SU-DHL-6 (cell line): ENCODE measurements at regions not wholly inside any gene's neighbourhood (a gene's known extent, or its start where the extent isn't known, plus 50 kb on each side); places are given as distances from the start of the nearest gene placed in this dataset.

ENCODE experiments used
- H2AFZ ChIP-seq: fragments of 200-600 bp; sonication (generic); 2 replicates; pipeline ENCODE4 v1.6.1; 2014; ENCODE audit warnings: low read depth, mild to moderate bottlenecking, moderate library complexity, mixed read lengths, antibody characterized with exemption, low read length; ENCODE audit not compliant: severe bottlenecking
- H3F3A ChIP-seq: fragments of 200-600 bp; shearing (Covaris generic); 2 replicates; pipeline ENCODE4 v1.6.0; 2016; ENCODE audit warnings: antibody characterized with exemption, mild to moderate bottlenecking; ENCODE audit not compliant: insufficient read depth
- H3K27ac ChIP-seq: fragments of 200-600 bp; sonication (generic); 2 replicates; pipeline ENCODE4 v1.5.1; 2016; ENCODE audit warnings: low read depth, mild to moderate bottlenecking, low read length, moderate library complexity, mixed read lengths
- H3K27me3 ChIP-seq: fragments of 200-600 bp; sonication (generic), shearing (Covaris generic); 2 replicates; pipeline ENCODE4 v1.6.0; 2014; ENCODE audit warnings: mild to moderate bottlenecking, low read length
- H3K36me3 ChIP-seq: fragments of 200-600 bp; sonication (generic); 2 replicates; pipeline ENCODE4 v1.6.1; 2014; ENCODE audit warnings: mild to moderate bottlenecking, low read length, mixed read lengths
- H3K4me2 ChIP-seq: fragments of 300-600, 200-600 bp; shearing (Covaris generic), sonication (generic); 2 replicates; pipeline ENCODE4 v1.6.0; 2014; ENCODE audit warnings: low read length, low read depth, mild to moderate bottlenecking; ENCODE audit not compliant: poor library complexity, severe bottlenecking
- H3K4me3 ChIP-seq: fragments of 200-600 bp; sonication (generic); 2 replicates; pipeline ENCODE4 v1.5.1; 2014; ENCODE audit warnings: antibody characterized with exemption, low read length, mild to moderate bottlenecking, mixed read lengths; ENCODE audit not compliant: insufficient read depth, poor library complexity, severe bottlenecking
- H3K79me2 ChIP-seq: fragments of 200-600 bp; sonication (generic); 2 replicates; pipeline ENCODE4 v1.6.1; 2014; ENCODE audit warnings: mild to moderate bottlenecking, low read length, moderate library complexity; ENCODE audit not compliant: insufficient read depth
- H3K9ac ChIP-seq: fragments of 200-600 bp; sonication (generic); 2 replicates; pipeline ENCODE4 v1.7.0; 2014; ENCODE audit warnings: mild to moderate bottlenecking, low read length
- H3K9me2 ChIP-seq: fragments of 200-600 bp; sonication (generic); replicated peaks from 2 replicates; pipeline ENCODE4 v1.6.1; 2014; ENCODE audit warnings: low read length; ENCODE audit not compliant: insufficient read depth
- H3K9me3 ChIP-seq: fragments of 200-600 bp; sonication (generic); 2 replicates; pipeline ENCODE4 v1.6.1; 2014; ENCODE audit warnings: low read length, mixed read lengths; ENCODE audit not compliant: insufficient read depth
- H4K20me1 ChIP-seq: fragments of 200-600 bp; sonication (generic); 2 replicates; pipeline ENCODE4 v1.6.1; 2014; ENCODE audit warnings: low read depth, mild to moderate bottlenecking, antibody characterized with exemption, low read length, moderate library complexity, mixed read lengths
- EZH2phosphoT487 ChIP-seq: fragments of 200-600 bp; sonication (generic), shearing (Covaris generic); conservative IDR thresholded peaks from 2 replicates; pipeline ENCODE4 v1.6.1; 2018; ENCODE audit warnings: mild to moderate bottlenecking, antibody characterized with exemption, low read length, moderate library complexity, mixed read lengths
- TF ChIP-seq, protein P1 (sequence below): fragments of 200-600 bp; sonication (generic); IDR thresholded peaks from one replicate; pipeline ENCODE4 v1.5.1; 2017; ENCODE audit warnings: antibody characterized with exemption, mild to moderate bottlenecking, low read length, moderate library complexity; ENCODE audit not compliant: insufficient read depth, poor library complexity, severe bottlenecking

DNA sequence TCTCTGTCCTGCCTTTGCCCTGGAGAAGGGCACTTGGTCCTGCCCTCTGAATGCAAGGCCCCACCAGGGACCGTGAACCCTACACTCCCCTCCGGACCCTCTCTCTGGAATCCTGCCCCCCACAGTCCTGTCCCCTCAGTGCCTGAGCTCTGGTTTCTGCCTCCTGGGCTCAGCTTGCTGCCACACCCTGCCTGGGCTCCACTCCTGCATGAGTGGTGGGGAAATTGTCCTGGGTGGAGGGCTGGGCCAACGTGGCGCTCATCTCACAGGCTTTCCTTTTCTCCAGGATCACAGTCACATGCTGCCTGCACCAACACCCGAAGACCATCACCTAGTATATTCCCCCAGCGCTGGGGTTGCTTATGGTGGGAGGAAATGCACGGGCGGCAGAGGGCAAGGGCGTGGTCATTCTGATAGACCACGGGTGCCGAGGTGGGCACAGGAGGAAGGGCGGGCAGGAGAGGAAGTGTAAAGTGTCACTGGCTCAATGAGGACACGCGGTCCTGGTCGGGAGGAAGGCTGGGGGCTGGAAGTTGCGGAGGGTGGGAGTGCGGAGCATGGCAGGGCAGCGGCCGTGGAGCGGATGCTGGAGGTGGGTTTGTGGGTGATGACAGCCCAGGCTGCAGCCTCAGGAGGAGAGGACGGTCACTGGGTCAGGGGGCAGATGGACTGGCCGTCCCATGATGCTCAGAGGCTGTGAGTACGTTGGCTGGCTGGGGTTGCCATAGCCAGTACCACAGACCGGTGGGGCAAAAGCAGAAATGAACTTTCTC, 99.5 kb downstream of the KIF26A start:
- no peak overlapping the region for H3K27ac ChIP-seq
- no peak overlapping the region for H3K4me2 ChIP-seq
- H3K36me3 ChIP-seq = no peaks in the 10 kb centered on the region
- H3K9me2 ChIP-seq = no peaks in the 10 kb centered on the region
- H3K27me3 ChIP-seq = no peaks in the 10 kb centered on the region
- H3K9me3 ChIP-seq = peaks cover 7% of the 10 kb centered on the region; the same call in 1 of the 2 replicates
- no peak overlapping the region for H3K9ac ChIP-seq
- H3K79me2 ChIP-seq = no peaks in the 10 kb centered on the region
- H3F3A ChIP-seq = no peaks in the 10 kb centered on the region
- H2AFZ ChIP-seq = no peak overlapping the region
- H4K20me1 ChIP-seq = no peaks in the 10 kb centered on the region
- TF ChIP-seq EZH2phosphoT487 = no peak
- TF ChIP-seq, protein P1, sequence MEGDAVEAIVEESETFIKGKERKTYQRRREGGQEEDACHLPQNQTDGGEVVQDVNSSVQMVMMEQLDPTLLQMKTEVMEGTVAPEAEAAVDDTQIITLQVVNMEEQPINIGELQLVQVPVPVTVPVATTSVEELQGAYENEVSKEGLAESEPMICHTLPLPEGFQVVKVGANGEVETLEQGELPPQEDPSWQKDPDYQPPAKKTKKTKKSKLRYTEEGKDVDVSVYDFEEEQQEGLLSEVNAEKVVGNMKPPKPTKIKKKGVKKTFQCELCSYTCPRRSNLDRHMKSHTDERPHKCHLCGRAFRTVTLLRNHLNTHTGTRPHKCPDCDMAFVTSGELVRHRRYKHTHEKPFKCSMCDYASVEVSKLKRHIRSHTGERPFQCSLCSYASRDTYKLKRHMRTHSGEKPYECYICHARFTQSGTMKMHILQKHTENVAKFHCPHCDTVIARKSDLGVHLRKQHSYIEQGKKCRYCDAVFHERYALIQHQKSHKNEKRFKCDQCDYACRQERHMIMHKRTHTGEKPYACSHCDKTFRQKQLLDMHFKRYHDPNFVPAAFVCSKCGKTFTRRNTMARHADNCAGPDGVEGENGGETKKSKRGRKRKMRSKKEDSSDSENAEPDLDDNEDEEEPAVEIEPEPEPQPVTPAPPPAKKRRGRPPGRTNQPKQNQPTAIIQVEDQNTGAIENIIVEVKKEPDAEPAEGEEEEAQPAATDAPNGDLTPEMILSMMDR = no peak
- H3K4me3 ChIP-seq = no peak overlapping the region

DNA sequence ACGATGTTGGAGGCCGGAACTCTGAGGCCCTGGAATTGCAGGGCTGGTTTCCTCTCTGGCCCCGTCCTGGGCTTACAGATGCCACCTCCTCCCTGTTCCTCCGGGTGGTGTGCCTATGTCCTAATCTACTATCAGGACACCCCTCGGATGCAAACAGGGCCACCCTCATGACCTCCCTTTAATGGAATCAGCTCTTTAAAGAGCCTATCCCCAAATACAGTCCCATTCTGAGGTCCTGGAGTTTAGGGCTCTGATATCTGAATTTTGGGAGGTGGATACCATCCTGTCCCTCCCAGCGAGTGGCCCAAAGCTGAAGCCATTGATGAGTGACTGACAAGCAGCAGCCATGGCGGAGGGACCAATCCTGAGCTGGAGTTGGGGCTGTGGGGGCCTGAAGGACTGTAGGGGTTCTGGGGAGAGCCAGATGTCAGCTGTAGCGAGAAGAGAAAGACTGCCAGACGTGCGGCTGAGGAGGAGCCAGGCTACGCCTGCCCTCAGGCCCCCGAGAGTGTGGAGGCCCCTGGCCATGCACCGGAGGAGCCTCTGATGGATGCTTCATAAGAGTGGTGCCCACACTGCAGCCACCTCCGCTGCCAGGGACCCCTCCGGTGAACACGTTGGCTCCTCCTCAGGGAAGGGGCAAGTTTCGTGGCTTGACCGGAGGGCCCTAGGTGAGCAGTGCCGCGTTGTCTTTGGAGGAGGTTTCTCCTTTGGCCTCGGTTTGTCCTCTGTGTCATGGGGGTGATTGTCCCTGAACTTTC, 100.2 kb downstream of the KIF26A start:
- H3K27me3 ChIP-seq = no peaks in the 10 kb centered on the region
- no peak overlapping the region for H2AFZ ChIP-seq
- H3K9ac ChIP-seq = no peak overlapping the region
- no peaks in the 10 kb centered on the region for H3F3A ChIP-seq
- H3K27ac ChIP-seq = no peak overlapping the region
- no peak for TF ChIP-seq EZH2phosphoT487
- TF ChIP-seq, protein P1 = no peak
- H3K9me3 ChIP-seq = peaks cover 6% of the 10 kb centered on the region; the same call in 1 of the 2 replicates
- H3K4me2 ChIP-seq = no peak overlapping the region
- H4K20me1 ChIP-seq = no peaks in the 10 kb centered on the region
- no peaks in the 10 kb centered on the region for H3K9me2 ChIP-seq
- no peak overlapping the region for H3K4me3 ChIP-seq
- no peaks in the 10 kb centered on the region for H3K79me2 ChIP-seq
- no peaks in the 10 kb centered on the region for H3K36me3 ChIP-seq

DNA sequence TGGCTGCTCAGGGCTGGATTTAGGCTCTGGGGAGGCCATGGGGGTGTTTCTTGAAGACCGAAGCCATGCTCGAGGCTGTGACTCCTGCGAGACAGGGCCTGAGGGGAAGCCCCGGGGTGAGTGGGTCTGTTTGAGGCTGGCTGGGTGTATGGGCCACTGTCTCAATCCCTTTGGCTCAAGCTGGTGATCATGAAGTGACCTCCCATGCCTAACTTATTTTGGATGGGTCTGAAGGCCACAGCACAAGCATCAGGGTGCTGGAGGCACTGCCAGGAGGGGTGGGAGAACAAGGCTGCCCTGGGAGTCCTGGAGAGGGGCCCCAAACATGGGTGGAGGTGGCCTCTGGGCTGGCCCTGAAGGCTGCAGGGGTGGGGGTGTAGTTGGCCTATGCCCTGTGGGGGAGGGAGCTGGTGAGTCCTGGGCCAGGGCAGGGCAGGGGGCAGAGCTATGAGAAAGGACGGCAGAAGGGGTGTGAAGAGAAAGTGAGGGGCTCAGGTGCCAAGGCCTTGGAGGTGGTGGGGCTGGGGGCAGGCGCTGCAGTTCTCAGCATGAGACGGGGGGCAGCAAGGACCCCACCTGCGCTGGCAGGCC, 100.9 kb downstream of the KIF26A start:
- H3K9me2 ChIP-seq = no peaks in the 10 kb centered on the region
- no peaks in the 10 kb centered on the region; the same call in 1 of the 2 replicates for H3K9me3 ChIP-seq
- H3K27me3 ChIP-seq = no peaks in the 10 kb centered on the region
- no peaks in the 10 kb centered on the region for H3K36me3 ChIP-seq
- H3K79me2 ChIP-seq = no peaks in the 10 kb centered on the region
- H2AFZ ChIP-seq = no peak overlapping the region
- H3F3A ChIP-seq = no peaks in the 10 kb centered on the region
- no peak overlapping the region for H3K4me2 ChIP-seq
- H3K9ac ChIP-seq = no peak overlapping the region
- H3K4me3 ChIP-seq = no peak overlapping the region
- H4K20me1 ChIP-seq = no peaks in the 10 kb centered on the region
- TF ChIP-seq, protein P1 = no peak
- TF ChIP-seq EZH2phosphoT487 = no peak
- H3K27ac ChIP-seq = no peak overlapping the region
